HEK293 (cell line): ENCODE measurements at regions not wholly inside any gene's neighbourhood (a gene's known extent, or its start where the extent isn't known, plus 50 kb on each side); places are given as distances from the start of the nearest gene placed in this dataset.

ENCODE experiments used
- BCL11A ChIP-seq: fragments of 450-650 bp; formaldehyde crosslinking; IDR thresholded peaks from 2 replicates; pipeline ENCODE4 v1.5.1; 2016; ENCODE audit warnings: low read depth, missing biosample characterization, missing genetic modification characterization
- CTCF ChIP-seq: fragments of 450-650 bp; formaldehyde crosslinking; IDR thresholded peaks from 2 replicates; pipeline ENCODE4 v1.5.1; 2016; ENCODE audit warnings: missing biosample characterization, missing genetic modification characterization
- REST ChIP-seq: fragments of 450-650 bp; formaldehyde crosslinking; IDR thresholded peaks from 2 replicates; pipeline ENCODE4 v1.5.1; 2016; ENCODE audit warnings: missing biosample characterization, missing genetic modification characterization
- TRIM28 ChIP-seq: IDR thresholded peaks from 2 replicates; pipeline ENCODE4 v1.6.1; 2011; ENCODE audit warnings: low read length, control low read depth, borderline replicate concordance
- ZBTB1 ChIP-seq: fragments of 450-650 bp; formaldehyde crosslinking; IDR thresholded peaks from 2 replicates; pipeline ENCODE4 v1.5.1; 2016; ENCODE audit warnings: missing biosample characterization, missing genetic modification characterization
- ZEB2 ChIP-seq: fragments of 450-650 bp; formaldehyde crosslinking; IDR thresholded peaks from 2 replicates; pipeline ENCODE4 v1.5.1; 2016; ENCODE audit warnings: missing biosample characterization, missing genetic modification characterization
- ZFP69B ChIP-seq: fragments of 450-650 bp; formaldehyde crosslinking; IDR thresholded peaks from 2 replicates; pipeline ENCODE4 v1.5.1; 2016; ENCODE audit warnings: missing biosample characterization, missing genetic modification characterization
- ZNF138 ChIP-seq: fragments of 450-650 bp; formaldehyde crosslinking; IDR thresholded peaks from 2 replicates; pipeline ENCODE4 v1.5.1; 2016; ENCODE audit warnings: missing biosample characterization, missing genetic modification characterization, borderline replicate concordance
- ZNF324 ChIP-seq: fragments of 450-650 bp; formaldehyde crosslinking; IDR thresholded peaks from 2 replicates; pipeline ENCODE4 v1.5.1; 2016; ENCODE audit warnings: missing biosample characterization, missing genetic modification characterization
- ZNF394 ChIP-seq: fragments of 450-650 bp; formaldehyde crosslinking; IDR thresholded peaks from 2 replicates; pipeline ENCODE4 v1.5.1; 2016; ENCODE audit warnings: missing biosample characterization, missing genetic modification characterization, mild to moderate bottlenecking, moderate library complexity, borderline replicate concordance
- ZNF792 ChIP-seq: fragments of 450-650 bp; formaldehyde crosslinking; IDR thresholded peaks from 2 replicates; pipeline ENCODE4 v1.5.1; 2016; ENCODE audit warnings: missing biosample characterization, missing genetic modification characterization

GRCh38 chr11:109034339-109034696 lies 369.4 kb downstream of the DDX10 start:
- TF ChIP-seq ZNF138 (tag by site-specific recombination) = no peak
- no peak for TF ChIP-seq CTCF (tag by site-specific recombination)
- no peak for TF ChIP-seq REST (tag by site-specific recombination)
- no peak for TF ChIP-seq ZNF792 (tag by site-specific recombination)
- no peak for TF ChIP-seq ZNF394 (tag by site-specific recombination)
- no peak for TF ChIP-seq ZEB2 (tag by site-specific recombination)
- TF ChIP-seq ZNF324 (tag by site-specific recombination) = no peak
- TF ChIP-seq BCL11A (tag by site-specific recombination) = no peak
- TF ChIP-seq ZFP69B (tag by site-specific recombination) = no peak
- no peak for TF ChIP-seq TRIM28
- TF ChIP-seq ZBTB1 (tag by site-specific recombination) = no peak
